GM12891 (cell line): ENCODE measurements at regions not wholly inside any gene's neighbourhood (a gene's known extent, or its start where the extent isn't known, plus 50 kb on each side); places are given as distances from the start of the nearest gene placed in this dataset.

Experiments
- DNase-seq: peaks from one replicate; pipeline ENCODE4 v3.0.0; 2011; ENCODE audit warnings: low spot score; ENCODE audit not compliant: insufficient read length
- FAIRE-seq: peaks from 2 replicates; lab custom pipeline; 2011; peaks lifted over from hg19 to GRCh38; lab: Jason Lieb, UNC
- PAX5 ChIP-seq: IDR thresholded peaks from 2 replicates; pipeline ENCODE4 v1.6.1; 2011; ENCODE audit warnings: low read length, moderate library complexity, mild to moderate bottlenecking; ENCODE audit not compliant: insufficient read depth, severe bottlenecking
- POLR2A ChIP-seq: IDR thresholded peaks from 2 replicates; pipeline ENCODE4 v1.6.1; 2011; ENCODE audit warnings: low read depth, low read length, control low read depth
- POLR2AphosphoS5 ChIP-seq: IDR thresholded peaks from 2 replicates; pipeline ENCODE4 v1.6.1; 2011; ENCODE audit warnings: low read depth, low read length, control low read depth
- POU2F2 ChIP-seq: IDR thresholded peaks from 2 replicates; pipeline ENCODE4 v1.6.1; 2011; ENCODE audit warnings: low read depth, mild to moderate bottlenecking, control low read depth, low read length, moderate library complexity
- SPI1 ChIP-seq: IDR thresholded peaks from 2 replicates; pipeline ENCODE4 v1.6.1; 2011; ENCODE audit warnings: low read depth, low read length, control low read depth
- TAF1 ChIP-seq: IDR thresholded peaks from 2 replicates; pipeline ENCODE4 v1.6.1; 2011; ENCODE audit warnings: low read depth, low read length, control low read depth

DNA sequence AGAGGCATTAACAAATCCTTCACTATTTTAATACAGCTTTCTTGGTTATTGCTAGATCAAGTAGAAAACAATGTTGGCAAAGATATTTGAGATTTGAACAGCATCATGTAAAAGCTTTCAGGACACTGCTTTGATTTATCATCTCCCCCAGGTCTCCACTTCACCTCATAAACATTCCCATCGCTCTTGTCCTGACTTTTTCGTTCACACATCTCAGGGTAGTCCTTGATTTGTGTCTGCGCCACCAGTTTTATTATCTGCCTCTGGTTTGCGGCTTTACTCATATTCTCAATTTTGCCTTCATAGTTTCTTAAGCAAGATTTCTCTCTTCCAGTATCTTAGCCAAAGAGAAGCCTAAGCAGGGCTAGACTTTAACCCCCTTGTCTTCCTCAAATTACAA is 63.5 kb upstream of the ROR1 start:
- FAIRE-seq (no peak), DNase-seq (no peak)
- TF ChIP-seq POLR2A (no peak), POLR2AphosphoS5 (no peak), PAX5 (no peak), POU2F2 (no peak), SPI1 (no peak), TAF1 (no peak)

DNA sequence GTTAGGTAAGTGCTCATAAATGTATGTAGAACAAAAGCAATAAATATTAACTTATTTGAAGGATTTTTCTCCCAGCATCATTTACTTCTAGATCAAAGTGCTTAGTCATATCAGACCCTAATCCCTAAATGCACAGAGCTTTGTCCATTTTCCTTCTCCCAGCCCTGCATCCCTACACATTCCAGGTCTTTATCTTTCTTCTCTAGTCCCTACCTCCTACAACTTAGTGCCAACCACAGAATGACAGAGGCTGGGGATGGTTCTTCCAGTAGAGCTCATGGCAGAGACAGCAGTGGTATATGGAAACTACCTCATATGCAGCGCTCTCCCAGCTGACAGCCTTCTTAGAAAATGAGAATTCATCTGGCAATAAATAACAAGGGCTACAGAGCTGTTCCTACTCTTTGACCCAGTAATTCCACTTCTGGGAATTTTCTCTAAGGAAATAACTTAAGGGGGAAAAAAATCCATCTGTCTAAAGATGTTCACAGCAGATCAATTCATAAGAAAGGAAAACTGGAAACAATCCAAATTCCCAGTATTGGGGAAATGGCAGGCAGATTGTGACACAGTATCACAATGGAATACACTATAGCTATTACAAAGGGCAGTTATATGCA is 62.9 kb upstream of the ROR1 start:
- FAIRE-seq (no peak), DNase-seq (no peak)
- TF ChIP-seq POLR2A (no peak), POLR2AphosphoS5 (no peak), TAF1 (no peak), PAX5 (no peak), POU2F2 (no peak)

DNA sequence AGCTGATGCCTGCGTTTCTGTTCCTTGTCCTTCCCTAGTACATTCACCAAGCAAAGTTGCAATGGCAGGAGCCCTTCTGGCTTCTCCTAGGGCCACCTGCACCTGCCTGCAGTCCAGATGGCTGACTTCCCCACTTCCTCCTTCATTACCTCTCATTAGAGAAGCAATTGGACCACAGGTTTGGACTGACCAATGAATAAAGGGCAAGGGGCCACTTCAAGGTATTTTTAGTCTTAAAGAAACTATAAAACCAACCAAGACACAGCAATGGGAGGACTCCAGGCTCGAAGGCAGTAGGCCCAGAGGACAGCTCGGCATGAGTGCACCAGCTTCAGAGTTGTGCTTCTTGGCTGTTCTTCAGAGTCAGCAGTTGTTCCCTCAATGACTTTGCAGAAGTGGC is 60.8 kb upstream of the ROR1 start:
- FAIRE-seq, result no peak
- no peak for DNase-seq
- TF ChIP-seq POLR2AphosphoS5, result no peak
- peak; percentile 32; the same call in 1 of the 2 replicates for TF ChIP-seq SPI1
- no peak for TF ChIP-seq PAX5

DNA sequence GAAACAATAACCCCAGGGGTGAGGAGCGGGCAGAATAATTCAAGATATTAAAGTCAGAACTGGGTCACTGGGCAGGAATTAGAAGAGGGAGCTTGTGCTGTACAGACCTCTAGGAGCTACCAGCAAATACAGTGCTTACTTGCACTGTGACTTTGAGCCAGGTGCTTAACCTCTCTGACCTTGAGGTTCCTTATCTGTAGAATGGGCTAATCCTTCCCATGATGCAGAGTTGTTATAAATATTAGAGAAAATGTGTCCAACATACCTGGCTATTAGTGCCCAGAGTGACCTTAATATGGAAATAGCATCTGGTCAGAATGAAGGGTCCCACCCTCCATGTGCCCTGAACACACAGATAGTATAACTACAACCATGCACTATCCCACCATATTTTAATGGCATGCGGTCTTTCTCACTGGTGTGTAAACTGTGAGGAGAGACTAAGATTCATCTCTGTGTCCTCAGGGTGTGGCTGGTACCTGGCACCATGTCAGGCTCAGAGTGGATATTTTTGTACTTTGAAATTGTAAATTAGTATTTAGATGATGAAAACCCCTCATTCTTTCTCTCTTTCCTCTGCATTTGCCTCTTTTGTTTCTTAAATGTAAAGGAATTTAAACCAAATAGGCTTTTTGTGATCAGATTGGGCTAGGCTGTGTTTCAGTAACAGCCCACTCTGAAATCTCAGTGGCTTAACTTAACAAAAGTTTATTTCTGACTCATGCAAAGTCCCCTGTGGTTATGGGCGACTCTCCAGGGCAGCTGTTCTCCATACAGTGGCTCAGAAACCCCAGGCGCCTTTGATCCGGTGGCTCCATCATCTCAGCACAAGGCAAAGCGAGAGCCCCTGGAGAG is 60.0 kb upstream of the ROR1 start:
- no peak for TF ChIP-seq PAX5
- TF ChIP-seq TAF1, result no peak
- no peak for TF ChIP-seq POLR2AphosphoS5
- TF ChIP-seq POU2F2, result no peak
- no peak for TF ChIP-seq POLR2A
- no peak for TF ChIP-seq SPI1
- DNase-seq, result no peak
- FAIRE-seq, result no peak

DNA sequence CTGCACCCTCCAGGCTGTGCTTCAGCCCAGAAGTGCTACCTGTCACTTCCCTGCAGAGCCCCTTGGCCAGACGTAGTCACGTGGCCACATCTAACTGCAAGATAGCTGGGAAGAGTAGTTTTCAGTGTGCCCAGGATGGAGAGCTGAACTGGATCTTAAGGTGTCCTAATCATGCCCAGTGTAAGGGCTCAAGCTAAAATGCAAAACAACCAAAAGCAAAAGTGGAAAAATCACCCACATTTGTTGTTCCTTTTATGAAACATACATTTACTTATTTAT is 59.4 kb upstream of the ROR1 start:
- TF ChIP-seq SPI1 (no peak), POLR2AphosphoS5 (no peak), POU2F2 (no peak), TAF1 (no peak), POLR2A (no peak), PAX5 (no peak)
- FAIRE-seq, result no peak
- no peak for DNase-seq

DNA sequence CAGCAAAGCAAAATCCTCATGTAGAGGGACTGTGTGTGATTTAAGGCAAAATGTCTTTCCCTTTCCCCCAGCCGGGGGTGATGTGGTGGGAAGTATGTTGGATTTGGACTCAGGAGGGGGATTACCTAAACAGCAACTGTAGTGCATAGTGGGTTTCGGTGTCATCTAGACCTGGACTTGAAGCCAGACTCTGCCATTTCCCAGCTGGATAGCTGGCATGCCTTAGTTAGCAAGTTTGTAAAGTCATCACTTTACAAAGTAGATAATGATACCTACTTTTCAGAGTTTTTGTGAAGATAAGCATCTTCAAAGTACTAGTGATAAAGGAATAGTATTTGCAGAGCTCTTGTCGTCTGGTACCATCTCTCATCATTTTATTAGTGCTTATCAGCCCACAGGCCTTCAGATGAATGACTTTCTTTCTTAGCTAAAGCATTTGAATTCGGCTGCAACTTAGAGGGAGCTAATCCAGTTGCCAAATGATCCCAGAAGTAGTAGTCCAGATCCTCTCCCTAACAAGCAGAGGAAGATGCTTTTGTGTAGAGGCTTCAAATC is 56.2 kb upstream of the ROR1 start:
- no peak for TF ChIP-seq PAX5
- no peak for TF ChIP-seq POLR2A
- TF ChIP-seq TAF1, result no peak
- no peak for TF ChIP-seq SPI1
- no peak for TF ChIP-seq POU2F2
- TF ChIP-seq POLR2AphosphoS5, result no peak
- FAIRE-seq (no peak), DNase-seq (no peak)

DNA sequence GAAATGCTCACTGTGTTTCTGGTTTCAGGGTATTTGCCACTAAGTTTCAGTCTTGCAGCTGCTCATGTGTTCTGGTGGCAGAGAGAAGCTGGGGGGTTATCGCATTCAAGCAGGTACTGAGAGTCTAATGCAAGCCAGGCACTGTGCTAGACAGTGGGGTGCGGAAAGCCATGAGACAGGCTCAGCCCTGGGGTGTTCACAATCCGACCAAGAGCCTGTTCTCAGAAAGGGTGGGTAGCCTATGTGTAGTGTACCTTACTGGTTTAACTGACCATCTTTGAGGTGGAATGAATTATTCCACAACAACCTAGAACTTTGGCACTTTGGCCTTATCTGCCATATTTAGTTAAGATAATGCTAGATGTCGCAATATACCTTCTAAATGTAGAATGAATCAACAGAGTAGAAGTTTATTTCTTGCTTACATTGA is 55.3 kb upstream of the ROR1 start:
- TF ChIP-seq POLR2A (no peak), TAF1 (no peak), SPI1 (no peak), PAX5 (no peak), POU2F2 (no peak), POLR2AphosphoS5 (no peak)
- FAIRE-seq (no peak), DNase-seq (no peak)

DNA sequence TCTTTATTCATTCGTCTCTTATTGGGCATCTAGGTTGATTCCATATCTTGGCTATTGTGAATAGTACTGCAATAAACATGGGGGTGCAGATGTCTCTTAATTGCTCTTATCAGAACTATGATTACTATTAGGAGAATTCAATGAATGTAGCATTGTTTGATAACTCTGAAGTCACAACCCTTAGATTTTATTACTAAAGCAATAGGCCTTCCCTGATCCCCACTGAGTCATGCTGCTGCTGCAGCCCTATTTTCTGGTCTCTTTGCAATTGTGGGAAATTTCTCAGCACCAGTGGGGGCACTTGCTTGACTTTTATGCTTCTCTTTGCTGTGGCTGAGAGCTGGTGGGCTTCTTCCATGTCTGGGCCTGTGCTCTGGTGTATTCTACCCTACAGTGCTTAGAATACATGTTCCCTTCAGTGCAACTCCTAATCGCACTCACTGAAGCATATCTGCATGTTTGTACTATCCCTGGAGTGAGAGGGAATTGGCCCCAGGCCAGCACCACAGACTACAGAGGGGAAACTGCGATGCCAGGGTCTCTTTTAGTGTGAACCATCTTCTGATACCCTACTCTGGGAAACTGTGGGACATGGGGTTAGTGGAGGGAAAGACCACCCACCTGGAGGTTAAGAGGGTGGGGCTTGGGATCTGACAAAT is 52.2 kb upstream of the ROR1 start:
- FAIRE-seq, result no peak
- no peak for TF ChIP-seq POLR2A
- TF ChIP-seq POLR2AphosphoS5, result no peak
- no peak for TF ChIP-seq SPI1
- no peak for TF ChIP-seq TAF1
- TF ChIP-seq PAX5, result no peak
- TF ChIP-seq POU2F2, result no peak
- DNase-seq, result no peak

DNA sequence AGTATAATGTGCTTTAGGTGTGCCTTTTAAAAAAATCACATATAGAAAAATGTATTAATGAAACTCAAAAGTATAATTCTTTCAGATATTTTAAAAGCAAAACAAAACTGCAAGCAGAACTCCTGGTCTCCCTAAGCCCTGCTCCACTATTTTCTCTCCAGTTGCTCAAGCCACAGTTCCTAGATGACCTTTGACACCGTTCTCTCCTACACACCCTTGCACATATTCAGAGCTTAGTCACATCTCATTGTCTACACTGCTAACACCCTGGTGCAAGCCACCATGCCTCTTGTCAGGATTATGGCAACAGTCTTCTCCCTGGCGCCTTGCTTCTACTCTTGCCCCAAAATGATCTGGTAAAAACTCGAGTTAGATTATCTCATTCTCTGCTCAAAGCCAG is 50.2 kb upstream of the ROR1 start:
- DNase-seq (no peak), FAIRE-seq (no peak)
- TF ChIP-seq PAX5, result no peak
- TF ChIP-seq POLR2A, result no peak
- TF ChIP-seq SPI1, result no peak
- TF ChIP-seq POU2F2, result no peak
- no peak for TF ChIP-seq POLR2AphosphoS5
- no peak for TF ChIP-seq TAF1
